ENCODE measurements at regions not wholly inside any gene's neighbourhood (a gene's known extent, or its start where the extent isn't known, plus 50 kb on each side); places are given as distances from the start of the nearest gene placed in this dataset.

DNA sequence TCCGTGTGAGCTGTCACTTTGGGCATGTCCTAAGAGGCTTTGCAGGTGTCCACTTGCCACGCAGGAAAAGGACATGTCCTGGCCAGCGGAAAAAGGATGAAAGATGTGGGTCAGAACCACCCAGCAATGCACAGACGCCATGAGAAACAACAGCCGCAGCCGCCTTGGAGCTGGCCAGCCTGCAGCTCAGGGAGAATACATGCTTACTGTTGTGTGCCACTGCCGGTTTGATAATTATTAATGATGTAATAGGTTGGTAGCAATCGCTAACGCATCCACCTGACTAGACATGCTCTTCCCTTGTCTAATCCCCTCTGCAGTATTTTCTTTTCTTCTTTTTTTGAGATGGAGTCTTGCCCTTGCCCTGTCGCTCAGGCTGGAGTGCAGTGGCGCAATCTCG is 221.7 kb downstream of the HAUS1 start:
- Histone ChIP-seq H3K27me3 (no peaks in the 10 kb centered on the region), H3K4me1 (no peaks in the 10 kb centered on the region), H3K36me3 (no peaks in the 10 kb centered on the region), H3K4me3 (no peak overlapping the region), H3K27ac (no peak overlapping the region), H3K9me3 (no peaks in the 10 kb centered on the region)
- intact Hi-C loops (cut with DNase I; ENCODE audit: low total_unique reads), result no loop called here
- in situ Hi-C loops (cut with MboI; ENCODE audit: low pct_ligation_motif_present in 1 of 4, low pct_unique_long_range_greater_than_20kb in 1 of 4, low sequenced_read_pairs in 3 of 4), result no loop called here
- no peak for DNase-seq
- TF ChIP-seq POLR2AphosphoS5 (IDR thresholded peaks at IDR 0.05), result no peak
- no peak for TF ChIP-seq EP300 (IDR thresholded peaks at IDR 0.05; ENCODE audit: low read depth)
- TF ChIP-seq POLR2A (IDR thresholded peaks at IDR 0.05), result no peak
- TF ChIP-seq CTCF (IDR thresholded peaks at IDR 0.05), result no peak
- WGBS, 2 donors (ENCODE audit: low coverage in 1 of 2), result 80 to 87% methylated on average over 4 to 12 of the region's 12 CpGs

DNA sequence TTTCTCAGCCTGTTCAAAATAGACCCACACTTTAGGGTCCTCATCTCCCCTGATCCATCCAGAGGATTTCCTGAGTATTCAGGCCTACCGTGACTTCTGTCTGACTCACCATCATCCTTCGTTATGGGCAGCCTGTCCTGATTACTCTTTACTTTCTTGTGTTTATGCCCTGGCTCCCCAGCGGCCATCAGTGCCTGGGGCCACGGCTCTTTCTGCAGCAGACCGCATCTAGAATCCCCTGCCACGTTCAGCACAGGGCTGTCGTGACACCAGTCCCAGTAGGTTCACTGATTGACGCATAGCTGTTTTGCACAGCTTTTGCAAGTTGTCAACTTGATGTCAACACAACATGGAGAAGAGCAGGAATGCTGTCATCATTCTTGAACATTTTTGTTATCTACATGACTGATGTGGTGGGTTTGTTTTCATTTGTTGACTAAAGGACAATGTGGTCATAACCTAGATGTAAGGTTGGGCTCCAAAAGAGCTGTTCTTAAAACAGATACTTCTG is 225.6 kb downstream of the HAUS1 start:
- no peaks in the 10 kb centered on the region for H3K36me3 ChIP-seq
- in situ Hi-C loops (cut with MboI; ENCODE audit: low pct_ligation_motif_present in 1 of 4, low pct_unique_long_range_greater_than_20kb in 1 of 4, low sequenced_read_pairs in 3 of 4), result no loop called here
- TF ChIP-seq POLR2A (IDR thresholded peaks at IDR 0.05), result no peak
- no peaks in the 10 kb centered on the region for H3K9me3 ChIP-seq
- intact Hi-C loops (cut with DNase I; ENCODE audit: low total_unique reads), result no loop called here
- peaks cover 0 to 9% (median 0%) of the 10 kb centered on the region in 4 donors for H3K4me1 ChIP-seq
- H3K27me3 ChIP-seq, result peaks cover 29% of the 10 kb centered on the region
- no peak overlapping the region for H3K27ac ChIP-seq
- no peak overlapping the region for H3K4me3 ChIP-seq
- 82 to 87% methylated on average over 8 of the region's 8 CpGs for WGBS, 2 donors (ENCODE audit: low coverage in 1 of 2)
- no peak for DNase-seq

GRCh38 chr18:46331316-46331715 is 227.1 kb downstream of the HAUS1 start:
- intact Hi-C loops (cut with DNase I; ENCODE audit: low total_unique reads), result no loop called here
- in situ Hi-C loops (cut with MboI; ENCODE audit: low pct_ligation_motif_present in 1 of 4, low pct_unique_long_range_greater_than_20kb in 1 of 4, low sequenced_read_pairs in 3 of 4), result no loop called here
- 90% methylated on average over 1 of the region's 1 CpG; no CpG with 5 or more reads in 1 of the 2 donors for WGBS, 2 donors (ENCODE audit: low coverage in 1 of 2)
- peaks cover 0 to 22% (median 2%) of the 10 kb centered on the region in 4 donors for H3K4me1 ChIP-seq
- no peak for DNase-seq
- no peak overlapping the region for H3K4me3 ChIP-seq
- no peaks in the 10 kb centered on the region for H3K36me3 ChIP-seq
- peaks cover 45% of the 10 kb centered on the region for H3K27me3 ChIP-seq
- H3K9me3 ChIP-seq, result no peaks in the 10 kb centered on the region
- no peak overlapping the region for H3K27ac ChIP-seq
- TF ChIP-seq EP300 (IDR thresholded peaks at IDR 0.05; ENCODE audit: low read depth) (no peak), POLR2A (IDR thresholded peaks at IDR 0.05) (no peak), CTCF (IDR thresholded peaks at IDR 0.05) (no peak), POLR2AphosphoS5 (IDR thresholded peaks at IDR 0.05) (no peak)

- DNase-seq, result no peak
- Histone ChIP-seq H3K27me3 (peaks cover 53% of the 10 kb centered on the region), H3K4me3 (no peak overlapping the region), H3K9me3 (no peaks in the 10 kb centered on the region), H3K27ac (no peak overlapping the region), H3K4me1 (peaks cover 0 to 29% (median 4%) of the 10 kb centered on the region in 4 donors), H3K36me3 (no peaks in the 10 kb centered on the region)
- WGBS, 2 donors (ENCODE audit: low coverage in 1 of 2), result 83 to 100% methylated on average over 1 to 6 of the region's 6 CpGs
- no peak for TF ChIP-seq POLR2AphosphoS5 (IDR thresholded peaks at IDR 0.05)
- TF ChIP-seq CTCF (IDR thresholded peaks at IDR 0.05), result no peak
- no peak for TF ChIP-seq POLR2A (IDR thresholded peaks at IDR 0.05)
- TF ChIP-seq EP300 (IDR thresholded peaks at IDR 0.05; ENCODE audit: low read depth), result no peak
- intact Hi-C loops (cut with DNase I; ENCODE audit: low total_unique reads), result no loop called here
- in situ Hi-C loops (cut with MboI; ENCODE audit: low pct_ligation_motif_present in 1 of 4, low pct_unique_long_range_greater_than_20kb in 1 of 4, low sequenced_read_pairs in 3 of 4), result no loop called here
Measured at GRCh38 chr18:46332286-46332801, 228.2 kb downstream of the HAUS1 start.

GRCh38 chr18:46332921-46333341 is 228.7 kb downstream of the HAUS1 start:
- Histone ChIP-seq H3K36me3 (no peaks in the 10 kb centered on the region), H3K4me3 (no peak overlapping the region), H3K27ac (no peak overlapping the region), H3K9me3 (no peaks in the 10 kb centered on the region), H3K27me3 (peaks cover 58% of the 10 kb centered on the region), H3K4me1 (peaks cover 0 to 29% (median 4%) of the 10 kb centered on the region in 4 donors)
- intact Hi-C loops (cut with DNase I; ENCODE audit: low total_unique reads), result no loop called here
- in situ Hi-C loops (cut with MboI; ENCODE audit: low pct_ligation_motif_present in 1 of 4, low pct_unique_long_range_greater_than_20kb in 1 of 4, low sequenced_read_pairs in 3 of 4), result no loop called here
- WGBS, 2 donors (ENCODE audit: low coverage in 1 of 2), result 55% methylated on average over 9 of the region's 9 CpGs; no CpG with 5 or more reads in 1 of the 2 donors
- TF ChIP-seq CTCF (IDR thresholded peaks at IDR 0.05) (no peak), EP300 (IDR thresholded peaks at IDR 0.05; ENCODE audit: low read depth) (no peak), POLR2AphosphoS5 (IDR thresholded peaks at IDR 0.05) (no peak), POLR2A (IDR thresholded peaks at IDR 0.05) (no peak)
- no peak for DNase-seq
